Hypothalamus (tissue), 51 donors: ENCODE measurements at regions not wholly inside any gene's neighbourhood (a gene's known extent, or its start where the extent isn't known, plus 50 kb on each side); places are given as distances from the start of the nearest gene placed in this dataset.

Source experiments
- DNase-seq, 51 donors: peaks; one replicate each; lab custom pipeline; 2025; lab: John Stamatoyannopoulos, UW

DNA sequence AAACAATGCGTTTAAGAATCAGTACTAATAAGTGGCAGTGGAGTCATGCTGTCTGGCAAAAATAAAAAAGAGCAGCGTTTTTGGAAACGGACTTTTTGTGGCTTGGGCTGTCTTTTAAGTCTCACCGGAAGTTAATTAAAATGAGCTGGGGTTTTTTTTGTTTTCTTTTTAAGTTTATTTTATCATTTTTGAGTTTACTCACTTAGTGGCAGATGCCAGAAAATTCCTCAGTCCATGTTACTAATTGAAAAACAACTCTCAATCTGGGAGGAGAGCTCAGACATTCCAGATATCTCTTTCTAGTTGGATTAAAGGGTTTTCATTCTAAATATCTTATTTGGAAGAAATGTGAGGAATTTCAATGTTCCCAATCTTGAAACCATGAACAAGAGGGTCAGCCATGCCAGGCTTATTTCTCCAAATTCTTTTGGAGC is 133.8 kb upstream of the AGR3 start:
- no peak for DNase-seq

DNA sequence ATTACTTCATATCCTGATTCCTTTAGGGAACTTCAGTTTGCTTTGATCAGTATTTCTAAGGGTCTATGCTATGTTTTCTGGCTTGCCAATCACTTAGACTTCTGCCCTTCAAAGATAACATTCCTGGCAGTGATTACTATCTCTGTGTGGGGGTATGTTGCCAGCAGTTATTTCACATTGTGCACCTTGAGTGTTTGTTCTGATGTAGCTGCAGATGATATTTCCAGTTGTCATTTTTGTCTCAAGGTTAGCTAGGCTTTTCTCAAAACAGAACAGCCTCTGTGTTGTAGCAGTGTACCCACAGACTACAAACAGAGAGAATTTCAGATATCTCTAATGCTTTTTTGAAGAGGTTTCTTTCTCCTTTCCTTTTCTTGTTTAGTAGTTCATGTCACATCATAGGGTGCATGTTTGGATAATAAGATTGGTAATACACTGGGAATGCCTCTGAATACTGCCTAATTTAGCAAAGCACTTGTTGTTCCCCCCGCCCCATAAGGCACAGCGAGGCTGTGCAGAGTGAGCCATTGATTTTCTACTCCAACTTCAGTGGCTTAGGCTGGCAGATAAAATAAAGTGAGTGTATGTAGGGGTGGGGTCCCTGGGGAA is 134.7 kb upstream of the AGR3 start:
- no peak for DNase-seq

DNA sequence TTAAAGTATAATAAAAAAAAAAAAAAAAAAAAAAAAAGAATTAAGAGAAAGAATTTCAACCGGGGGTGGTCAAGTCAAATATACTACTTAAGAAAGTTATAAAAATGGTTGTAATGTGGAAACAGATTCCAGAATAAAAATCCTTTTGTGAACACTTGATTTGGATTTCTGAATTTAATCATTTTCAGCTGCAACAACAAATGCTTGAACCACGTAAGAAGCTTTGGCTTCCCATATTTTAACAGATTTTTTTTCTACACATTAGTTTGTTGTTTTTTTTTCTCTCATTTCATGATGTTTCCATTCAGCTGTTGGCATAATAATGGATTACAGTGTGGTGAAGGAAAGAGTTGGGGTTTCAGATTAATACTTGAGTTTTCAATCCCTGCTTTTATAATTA is 137.3 kb upstream of the AGR3 start:
- DNase-seq, result no peak

DNA sequence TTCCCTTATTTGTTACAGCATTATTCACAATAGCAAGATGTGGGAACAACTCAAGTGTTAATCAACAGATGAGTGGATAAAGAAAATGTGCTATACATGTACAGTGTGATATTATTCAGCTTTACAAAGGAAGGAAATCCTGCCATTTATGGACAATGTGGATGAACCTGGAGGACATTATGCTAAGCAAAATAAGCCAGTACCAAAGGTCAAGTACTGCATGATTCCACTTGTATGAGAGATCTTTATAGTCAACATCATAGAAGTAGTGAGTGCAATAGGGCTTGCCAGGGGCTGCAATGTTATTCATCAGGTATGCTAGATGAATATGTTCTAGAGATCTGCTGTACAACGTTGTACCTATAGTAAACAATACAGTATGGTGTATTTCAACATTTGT is 138.5 kb upstream of the AGR3 start:
- DNase-seq, result no peak

DNA sequence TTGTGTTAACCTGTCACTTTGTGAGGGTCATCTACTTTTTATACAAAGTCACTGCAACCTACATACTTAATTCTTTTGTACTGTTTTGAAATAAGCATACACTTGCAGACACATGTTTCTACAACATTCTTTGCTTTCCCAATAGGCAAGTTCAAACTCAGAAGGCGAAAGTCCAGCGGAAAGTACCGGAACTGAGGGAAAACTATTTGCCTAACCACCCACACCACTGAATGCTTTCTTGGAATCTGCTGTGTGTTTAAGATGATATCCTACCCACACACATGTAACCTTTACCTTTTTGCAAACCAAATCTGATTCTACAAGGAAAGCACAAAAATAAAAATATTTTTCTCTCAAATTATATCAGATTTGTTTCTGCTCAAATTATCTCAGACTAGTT is 139.4 kb upstream of the AGR3 start:
- no peak for DNase-seq

DNA sequence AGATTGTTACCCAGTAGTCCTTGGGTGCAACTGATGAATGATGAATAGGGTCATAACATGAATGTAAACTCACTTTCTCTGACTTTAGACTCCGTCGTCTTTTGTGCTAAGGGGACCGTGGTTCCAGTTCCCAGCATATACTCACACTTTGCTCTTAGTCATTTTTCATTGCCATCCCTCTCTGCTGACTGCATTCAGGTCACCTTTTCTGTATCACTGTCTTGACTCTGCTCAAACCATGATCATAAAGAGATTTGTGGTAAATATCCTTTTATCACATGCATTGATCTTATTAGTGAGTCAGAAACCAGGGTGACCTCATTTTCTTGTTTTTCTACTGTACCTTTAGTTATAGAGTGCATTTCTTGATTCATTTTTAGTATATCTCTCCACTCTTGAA is 141.1 kb upstream of the AGR3 start:
- no peak for DNase-seq

DNA sequence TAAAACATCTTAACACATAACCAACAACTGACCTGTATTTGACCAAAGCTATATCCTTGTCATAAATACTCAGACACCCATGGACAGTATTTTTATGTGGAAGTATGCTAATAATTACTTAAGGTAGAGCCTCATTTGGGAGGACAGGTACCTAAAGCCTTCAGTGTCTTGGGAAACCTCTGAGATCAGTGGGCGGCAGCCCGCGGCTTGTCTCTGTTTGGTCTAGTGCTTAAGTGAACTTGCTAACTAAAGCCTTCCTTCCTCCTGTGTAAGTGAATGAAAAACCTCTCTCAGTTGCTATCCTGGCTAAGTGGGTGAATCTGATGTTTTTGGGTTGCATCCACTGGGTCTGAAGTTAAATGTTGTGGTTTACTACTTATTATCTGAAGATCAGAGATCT is 144.5 kb upstream of the AGR3 start:
- DNase-seq, result no peak

DNA sequence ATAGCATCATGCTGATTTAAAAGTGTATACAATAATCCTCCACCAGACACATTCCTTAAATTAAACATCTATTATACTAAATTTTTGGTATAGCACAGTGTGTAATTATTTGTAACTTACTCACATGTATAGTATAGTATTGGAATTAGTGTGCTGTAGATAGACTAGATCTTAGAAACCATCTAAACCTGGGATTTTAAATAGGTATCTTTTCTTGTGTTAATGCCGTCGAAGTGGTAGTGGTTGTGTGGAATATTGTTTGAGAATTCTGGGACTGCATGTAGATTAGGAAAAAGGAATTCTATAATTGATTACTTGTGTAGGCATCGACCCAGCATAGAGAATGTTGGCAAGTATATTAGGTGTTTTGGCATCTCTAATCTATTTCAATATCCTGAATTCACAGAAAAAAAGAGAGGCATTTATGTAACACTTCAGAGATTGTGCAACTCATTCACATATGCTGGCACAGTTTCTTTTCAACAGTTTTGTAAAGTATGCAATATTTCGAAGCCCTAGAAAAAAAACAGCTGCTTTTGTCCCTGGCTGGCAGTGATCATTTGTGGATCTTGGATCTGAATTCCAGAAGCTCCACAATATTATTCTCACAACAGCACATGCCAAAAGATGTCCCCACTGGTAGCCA is 145.5 kb upstream of the AGR3 start:
- no peak for DNase-seq

DNA sequence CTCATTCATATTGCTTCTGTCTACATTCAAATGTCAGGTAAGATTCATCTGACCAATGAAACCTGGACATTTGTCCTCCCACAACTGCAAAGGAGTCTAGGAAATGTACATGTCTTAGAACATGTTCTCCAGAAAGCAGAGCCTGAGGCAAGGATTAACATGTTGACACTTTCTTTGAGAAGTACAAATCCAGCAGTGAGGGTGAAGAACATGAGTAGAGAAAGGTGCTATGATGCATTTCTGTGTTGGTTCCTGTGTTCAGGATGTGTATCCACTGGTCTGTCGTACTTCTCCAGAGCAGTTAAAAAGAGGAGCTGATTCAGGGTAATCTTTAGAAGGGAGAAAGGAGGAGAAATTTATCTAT is 146.0 kb upstream of the AGR3 start:
- no peak for DNase-seq

DNA sequence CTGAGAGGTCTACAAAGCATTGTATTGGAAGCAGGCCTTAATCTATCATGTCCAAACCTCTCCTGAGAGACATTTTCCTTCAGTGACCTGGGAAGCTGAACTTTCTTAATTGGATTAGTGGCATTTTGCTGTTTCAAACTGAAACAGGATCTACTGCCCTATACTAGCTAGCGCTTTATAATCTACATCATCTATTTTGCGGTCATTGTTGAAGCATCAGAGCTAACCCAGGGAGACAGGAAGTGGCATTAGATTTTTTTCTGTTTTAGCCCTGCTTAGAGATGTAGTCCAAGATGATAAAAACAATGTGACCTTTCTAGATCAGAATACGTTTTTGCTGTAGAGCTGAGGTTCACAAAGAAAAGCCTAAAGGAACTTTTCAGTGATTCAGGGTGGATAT is 147.4 kb upstream of the AGR3 start:
- DNase-seq, result no peak

DNA sequence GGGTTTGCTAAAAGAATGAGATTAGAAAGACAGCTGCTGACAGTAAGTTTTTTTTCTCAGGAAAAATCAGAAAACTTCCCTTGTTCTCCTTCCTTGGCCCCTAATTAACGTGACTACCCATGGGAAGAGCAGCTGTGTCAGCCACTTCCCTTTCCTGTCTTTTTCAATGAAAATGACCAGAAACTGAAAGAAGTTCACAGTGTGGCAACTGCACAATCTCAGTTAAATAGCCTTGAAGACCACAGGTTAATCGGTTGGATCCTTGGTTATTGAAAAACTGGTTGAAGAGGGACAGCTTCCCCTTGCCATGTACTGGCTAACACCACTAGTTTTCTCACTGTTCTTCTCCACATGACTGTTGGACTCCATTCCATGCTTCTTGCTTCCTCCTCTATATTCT is 148.8 kb upstream of the AGR3 start:
- DNase-seq, result no peak

DNA sequence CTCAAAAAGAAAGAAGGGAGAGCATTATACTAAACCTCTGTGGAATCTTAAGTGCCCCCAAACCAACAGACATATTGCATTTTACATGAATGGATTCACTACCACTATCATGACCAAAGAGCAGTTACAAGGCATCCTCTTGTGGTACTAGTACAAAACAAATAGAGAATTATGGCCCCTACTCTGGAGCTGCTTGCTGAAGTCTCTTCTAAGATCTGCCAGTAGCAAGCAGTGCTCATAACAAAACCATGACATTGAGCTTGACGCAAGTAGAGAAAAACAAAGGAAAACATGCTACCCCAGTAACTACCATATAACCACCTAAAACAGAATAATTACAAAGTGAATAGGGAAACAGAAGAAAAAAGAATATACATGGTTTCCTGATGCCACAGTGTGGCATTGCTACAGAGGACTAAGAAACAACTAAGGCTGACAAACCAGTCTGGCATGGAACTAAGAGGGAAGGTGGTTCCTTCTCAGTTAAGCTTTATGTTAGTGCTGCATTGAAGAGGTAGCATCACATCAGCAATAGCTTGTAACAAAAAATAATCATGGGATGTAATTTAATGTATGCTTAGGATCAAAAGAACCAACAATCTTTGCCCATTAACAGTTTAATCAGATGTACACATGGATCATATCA is 150.2 kb upstream of the AGR3 start:
- DNase-seq, result no peak

DNA sequence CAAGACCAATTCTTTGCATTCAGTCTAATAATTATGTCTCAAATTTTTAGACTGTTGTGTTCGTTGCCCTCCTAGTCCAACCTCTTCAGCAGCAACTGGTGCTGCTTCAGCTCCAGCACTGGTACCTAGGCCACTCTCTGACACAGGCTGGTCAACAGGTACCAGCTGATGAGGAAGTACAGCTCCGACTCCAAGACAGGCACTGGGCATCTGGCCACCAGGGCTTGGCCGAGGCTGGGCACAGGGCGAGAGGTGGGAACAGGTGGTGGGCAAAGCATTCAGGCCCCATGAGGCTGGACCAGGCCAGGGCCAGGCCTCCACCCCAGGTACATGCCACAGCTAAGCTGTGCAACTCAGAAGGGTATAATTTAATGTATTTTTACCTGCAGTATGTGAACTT is 151.5 kb upstream of the AGR3 start:
- DNase-seq, result no peak

DNA sequence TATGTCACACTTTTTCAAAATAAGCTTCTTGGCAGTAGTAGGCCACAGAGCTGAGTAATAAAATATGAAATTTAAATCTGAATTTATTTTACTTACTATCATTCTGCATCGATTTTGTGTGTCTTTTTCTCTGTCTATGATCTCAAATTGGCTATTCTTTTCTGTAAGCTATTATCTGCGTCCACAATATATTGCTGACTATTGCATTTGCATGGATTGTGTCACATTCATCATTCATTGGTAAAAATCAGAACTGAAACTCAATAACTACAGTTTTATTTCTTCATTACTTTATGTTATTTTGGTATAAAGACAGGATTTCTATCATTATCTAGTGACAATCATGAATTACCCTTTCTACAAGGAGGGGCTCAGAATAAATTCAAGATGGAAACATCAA is 154.8 kb upstream of the AGR3 start:
- no peak for DNase-seq

DNA sequence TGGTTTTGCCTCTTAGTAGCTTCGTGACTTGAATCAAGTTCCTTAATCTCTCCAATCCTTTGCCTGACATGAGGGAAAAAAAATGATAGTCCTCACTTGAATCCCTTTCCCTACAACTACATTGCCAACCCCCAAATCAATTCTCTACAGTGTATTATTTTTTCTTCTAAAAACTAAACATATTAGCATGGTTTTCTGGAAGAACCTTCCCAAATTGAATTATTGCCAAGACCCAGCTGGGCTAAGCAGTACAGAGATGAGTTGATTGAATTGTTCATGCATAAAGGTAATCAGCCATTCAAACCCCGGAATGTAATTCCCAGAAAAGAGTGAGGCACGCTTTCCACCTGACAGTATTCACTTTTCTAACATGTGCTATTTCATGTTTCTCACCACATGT is 155.6 kb upstream of the AGR3 start:
- DNase-seq, result no peak

DNA sequence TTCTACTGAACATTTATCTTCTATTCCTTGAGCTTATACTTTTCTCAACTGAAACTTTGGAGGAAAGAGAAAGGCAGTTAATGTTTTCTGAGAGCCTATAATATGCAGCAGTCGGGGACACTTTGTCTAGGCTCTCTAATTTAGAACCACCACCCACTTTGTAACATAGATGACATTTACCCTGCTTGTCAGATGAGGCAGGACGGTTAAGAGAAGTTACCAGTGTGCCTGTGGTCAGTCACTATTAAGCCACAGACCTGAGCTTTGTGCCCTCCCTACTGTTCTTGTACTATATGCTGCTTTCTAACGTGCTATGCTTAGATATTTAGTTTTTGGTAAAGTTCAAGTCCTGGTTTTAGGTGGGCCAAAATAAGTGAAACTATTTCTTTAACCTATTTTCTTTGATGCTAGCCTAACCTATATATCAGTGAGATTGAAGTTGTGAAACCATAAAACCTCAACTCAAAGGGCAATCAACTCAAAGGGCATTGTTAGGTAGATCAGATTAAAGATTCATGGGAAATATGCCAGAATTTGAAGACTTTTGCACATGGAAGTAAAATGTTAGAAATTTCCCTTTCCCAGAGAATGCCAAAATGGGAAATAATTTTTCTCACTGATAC is 156.5 kb upstream of the AGR3 start:
- no peak for DNase-seq

DNA sequence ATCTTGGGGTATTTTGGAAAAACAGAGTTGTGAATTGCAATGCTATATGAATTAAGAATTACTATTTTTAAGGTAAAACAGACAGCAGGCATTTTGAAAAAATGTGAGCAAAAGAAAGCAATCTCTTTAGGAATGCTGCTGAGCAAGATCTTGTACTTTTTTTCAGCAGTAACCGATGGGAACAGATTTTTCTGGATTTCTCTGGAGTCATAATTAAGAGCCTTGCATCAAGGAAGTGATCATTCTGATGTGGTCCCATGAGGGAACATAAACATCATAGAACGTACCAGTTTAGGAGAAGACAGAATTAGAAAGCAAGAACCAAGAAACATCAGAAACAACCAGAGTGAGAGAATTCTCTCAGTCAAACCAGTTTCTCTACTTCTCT is 157.0 kb upstream of the AGR3 start:
- DNase-seq, result no peak

DNA sequence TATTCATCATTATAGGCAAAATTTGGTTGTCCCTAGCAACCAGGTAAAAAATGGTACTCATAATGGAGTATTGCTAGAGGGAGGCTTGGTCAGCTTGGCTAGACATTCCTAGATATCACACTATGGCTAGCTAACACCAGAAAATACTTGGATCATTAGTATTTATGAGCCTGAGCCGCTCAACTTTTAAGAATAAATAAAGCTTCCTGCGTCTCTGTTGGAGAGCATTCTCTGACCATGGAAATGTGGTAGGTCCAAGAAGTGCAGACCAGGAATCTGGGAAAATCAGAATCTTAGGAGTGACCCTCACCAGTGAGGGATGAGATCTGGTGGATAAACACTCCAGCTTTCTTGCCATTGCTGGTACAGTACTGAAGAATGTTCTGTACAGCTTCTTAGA is 157.6 kb upstream of the AGR3 start:
- no peak for DNase-seq

DNA sequence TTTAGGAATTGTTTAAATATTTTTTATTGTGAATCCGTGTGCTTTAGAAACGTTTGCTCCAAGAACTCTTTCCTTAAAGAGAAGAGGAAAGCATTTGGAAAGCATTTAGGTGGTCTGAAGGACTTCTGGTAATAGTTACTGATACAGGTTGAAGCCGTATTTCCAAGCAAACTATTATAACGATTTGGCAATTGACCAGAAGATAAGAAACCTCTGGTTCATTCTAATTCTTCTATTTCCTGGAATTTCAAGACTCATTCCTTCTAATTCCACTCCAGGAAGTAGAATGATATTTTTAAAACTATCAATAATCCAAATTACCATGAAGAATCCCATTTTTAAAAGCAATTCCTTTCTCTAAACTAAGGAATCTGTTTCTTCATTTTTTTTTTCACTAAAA is 158.9 kb upstream of the AGR3 start:
- no peak for DNase-seq

DNA sequence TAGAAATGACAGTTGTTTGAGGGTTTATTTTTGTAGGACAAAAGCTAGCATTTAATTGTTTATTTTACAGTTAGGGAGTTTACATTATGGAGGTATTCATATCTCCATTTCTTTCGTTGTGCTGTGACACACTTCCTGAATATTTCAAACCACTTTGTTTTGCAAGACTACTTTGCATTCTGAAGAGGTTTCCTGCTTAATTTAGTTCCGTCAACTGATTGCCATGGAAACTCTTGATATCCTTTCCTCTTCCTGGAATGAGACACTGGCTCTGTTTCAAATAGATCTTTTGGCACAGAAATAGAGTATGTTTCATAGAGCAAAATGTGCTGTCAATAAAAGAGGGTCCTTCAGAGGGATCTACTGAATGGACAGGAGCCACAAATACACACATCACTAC is 159.5 kb upstream of the AGR3 start:
- DNase-seq, result peak in 1 of 51 donors; percentile 15

DNA sequence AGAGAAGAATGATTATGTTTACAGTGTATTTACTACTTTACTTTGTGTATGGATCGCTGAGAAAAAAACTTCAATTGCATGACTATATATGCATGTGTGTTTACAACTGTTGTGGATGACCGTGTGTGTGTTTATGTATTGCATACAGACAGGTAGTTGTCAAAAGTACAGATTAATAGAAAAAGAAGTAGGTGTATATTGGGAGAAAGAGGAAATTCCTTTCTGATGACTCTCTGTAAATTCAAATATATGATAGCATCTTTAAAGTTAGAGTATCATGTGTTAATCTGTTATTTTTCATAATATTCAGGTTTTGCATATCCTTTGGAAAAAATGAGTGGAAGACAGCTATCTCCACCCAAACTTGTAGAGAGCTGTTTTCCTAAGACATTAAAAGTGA is 160.4 kb upstream of the AGR3 start:
- DNase-seq, result no peak
